ENCODE measurements at regions not wholly inside any gene's neighbourhood (a gene's known extent, or its start where the extent isn't known, plus 50 kb on each side); places are given as distances from the start of the nearest gene placed in this dataset.
"Not testable (repeated sequence)": the region's sequence is repeated elsewhere in the genome, so short reads cannot be mapped to it uniquely, and the experiment has no call there.

GRCh38 chr21:28509031-28509430, 483.6 kb downstream of the LTN1 start:
- DNase-seq = no peak

- DNase-seq = no peak
Observed at GRCh38 chr21:28508126-28508525, 484.6 kb downstream of the LTN1 start.

DNA sequence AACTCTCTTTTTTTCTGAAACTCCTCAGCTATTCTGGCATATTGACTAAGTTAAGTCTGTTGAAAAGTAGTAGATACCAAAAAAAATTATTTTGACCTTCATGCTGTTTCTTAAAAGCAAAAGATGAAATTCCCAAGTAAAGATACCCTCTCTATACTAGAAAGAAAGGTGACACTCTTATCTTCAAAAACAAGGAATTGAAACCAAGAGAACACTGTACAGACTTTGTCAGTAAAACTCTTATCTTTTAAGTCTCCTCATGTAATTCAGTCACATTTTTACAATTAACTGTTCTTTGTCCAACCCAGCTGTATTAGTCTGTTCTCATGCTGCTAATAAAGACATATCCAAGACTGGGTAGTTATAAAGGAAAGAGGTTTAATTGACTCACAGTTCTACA, 496.2 kb downstream of the LTN1 start:
- no peak for DNase-seq

DNA sequence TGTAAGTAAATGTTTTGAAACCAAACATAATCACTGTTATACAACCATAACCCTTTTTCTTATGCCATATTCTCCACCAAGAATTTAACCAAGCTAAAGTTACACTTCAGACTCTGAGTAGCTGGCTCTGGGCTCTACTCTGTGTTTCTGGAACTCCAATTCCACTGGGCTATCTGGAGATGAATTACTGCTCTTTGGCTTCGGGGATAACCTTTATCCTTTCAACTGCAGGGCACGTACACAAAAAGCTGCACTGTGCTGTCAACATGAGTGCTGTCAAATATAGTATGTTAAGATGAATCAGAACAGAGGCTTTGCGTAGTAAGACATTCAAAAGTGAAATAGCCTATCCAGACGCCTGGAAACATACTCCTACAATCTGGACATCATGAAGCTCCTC, 500.6 kb downstream of the LTN1 start:
- DNase-seq = no peak

DNA sequence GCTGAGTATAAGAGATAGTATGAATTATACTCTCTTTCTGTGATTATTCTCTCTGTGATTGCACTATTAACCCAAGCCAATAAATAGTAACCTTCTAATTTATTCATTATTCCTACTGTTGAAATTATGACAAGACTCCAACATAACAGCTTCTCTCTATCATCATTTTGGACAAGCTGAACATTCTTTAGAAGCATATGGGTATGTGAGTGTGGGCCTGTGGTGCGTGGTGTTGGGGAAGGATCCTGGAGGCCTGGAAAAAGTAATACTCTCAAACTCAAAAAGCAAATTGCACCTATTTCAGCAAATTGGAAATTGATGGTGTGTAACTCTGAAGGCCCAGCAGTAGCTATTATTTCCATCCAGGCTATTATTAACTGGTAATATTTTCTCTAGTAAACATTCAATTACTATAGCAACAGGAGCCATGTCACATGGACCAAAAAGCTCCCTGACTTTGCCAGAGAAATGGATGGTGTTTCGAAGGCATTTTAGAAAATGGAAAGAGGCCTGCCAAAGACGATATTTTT, 502.8 kb downstream of the LTN1 start:
- DNase-seq = no peak

DNA sequence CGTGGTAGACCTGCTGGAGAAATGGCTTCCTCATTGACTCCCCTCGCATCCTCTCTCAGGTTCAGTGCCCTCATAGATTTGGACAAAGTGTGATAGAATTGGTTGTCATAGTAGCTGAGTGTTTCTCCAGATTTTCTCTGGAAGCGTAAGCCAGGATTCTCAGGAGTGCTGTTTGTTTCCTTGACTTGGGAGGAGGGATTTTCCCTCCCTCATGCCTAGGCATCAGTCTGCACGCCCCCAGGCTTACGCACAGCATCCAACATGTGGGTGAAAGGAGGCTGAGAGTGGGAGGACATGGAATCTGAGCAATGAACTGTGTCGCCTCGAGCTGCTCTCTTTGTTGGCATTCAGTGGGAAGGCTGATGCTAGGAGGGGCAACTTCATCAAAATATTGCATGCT, 503.5 kb downstream of the LTN1 start:
- no peak for DNase-seq

- no peak for DNase-seq
Observed at GRCh38 chr21:28487455-28488070, 505.1 kb downstream of the LTN1 start.

DNA sequence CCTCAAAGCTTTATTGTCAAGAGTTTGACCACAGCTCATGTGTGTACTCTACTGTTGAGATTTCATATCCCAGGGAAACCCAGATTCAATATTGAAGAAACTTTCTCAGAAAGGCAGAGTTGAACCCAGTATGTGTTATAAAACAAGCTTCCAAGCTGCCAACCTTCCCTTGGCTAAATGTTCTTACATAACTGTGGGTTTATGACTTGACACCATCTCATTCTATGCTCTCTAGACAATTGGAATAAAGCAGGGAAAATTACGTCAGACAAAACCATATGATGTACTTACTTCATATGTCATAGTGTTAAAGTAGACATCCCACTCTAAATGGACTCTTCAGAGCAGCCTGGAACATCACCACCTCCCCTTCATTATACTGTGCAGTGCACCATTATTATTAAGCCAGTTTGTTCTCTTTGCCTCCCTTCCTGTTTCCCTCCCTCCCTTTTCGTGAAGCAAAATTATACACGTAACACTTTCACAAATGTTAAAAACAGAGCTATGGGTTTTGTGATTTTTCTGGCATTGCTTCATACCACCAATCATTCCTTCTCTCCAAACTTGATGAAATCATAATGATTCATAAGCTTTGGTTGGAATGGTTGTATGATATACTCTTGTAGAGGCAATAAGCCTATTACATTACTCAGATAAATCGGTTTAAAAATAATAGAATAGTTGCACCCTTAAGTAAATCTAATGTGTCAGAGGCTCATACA, 507.2 kb downstream of the LTN1 start:
- peak; percentile 14 for DNase-seq

DNA sequence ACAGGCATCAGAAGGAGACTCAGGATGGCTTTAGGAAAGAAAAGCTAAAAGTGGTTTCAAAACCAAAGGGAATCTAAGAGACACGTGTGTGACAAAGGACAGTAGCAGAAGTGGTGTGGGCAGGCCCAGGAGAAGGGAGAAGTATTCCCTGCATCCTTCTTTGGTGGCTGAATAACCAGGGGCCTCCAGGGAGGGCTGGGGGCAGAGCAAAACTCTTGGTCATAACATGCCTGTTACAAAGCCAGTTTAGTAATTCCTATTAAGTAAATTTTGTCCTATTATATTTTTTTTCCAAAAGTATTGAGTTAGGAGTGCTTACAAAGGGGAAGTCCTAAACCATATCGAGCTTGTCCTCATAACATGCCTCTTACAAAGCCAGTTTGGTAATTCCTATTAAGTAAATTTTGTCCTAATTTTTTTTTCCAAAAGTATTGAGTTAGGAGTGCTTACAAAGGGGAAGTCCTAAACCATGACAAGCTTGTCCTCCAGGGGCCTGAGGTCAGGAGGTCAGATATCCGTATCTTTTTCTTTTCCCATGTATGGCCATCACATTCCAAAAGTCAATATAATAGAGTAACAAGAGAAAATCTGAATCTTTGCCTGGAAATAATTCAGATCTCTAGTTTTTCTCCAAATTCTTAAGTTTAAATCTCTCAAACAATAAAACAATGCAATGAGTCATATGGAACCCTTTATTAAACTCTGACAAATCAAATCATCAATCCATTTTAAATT, 509.2 kb downstream of the LTN1 start:
- DNase-seq = no peak

GRCh38 chr21:28482657-28483056, 510.0 kb downstream of the LTN1 start:
- DNase-seq = no peak

DNA sequence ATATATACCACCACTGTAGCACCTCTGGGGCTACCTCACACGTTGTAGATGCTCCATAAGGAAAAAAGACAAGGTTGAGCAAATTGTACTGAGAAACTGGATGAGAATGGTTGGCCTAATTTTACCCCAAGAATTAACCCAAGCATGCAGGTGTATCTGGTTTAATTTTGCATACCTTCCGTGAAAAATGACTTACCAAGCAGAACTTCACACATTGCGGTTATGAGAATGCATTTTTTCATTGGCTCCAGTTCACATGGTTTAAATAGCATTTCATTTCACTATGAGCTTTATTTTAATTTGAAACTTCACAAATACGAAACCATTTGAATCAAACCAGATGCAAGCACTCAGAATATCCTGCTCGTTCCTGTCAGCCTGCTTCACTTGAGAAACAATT, 512.2 kb downstream of the LTN1 start:
- DNase-seq = no peak

- DNase-seq = no peak
Observed at GRCh38 chr21:28473530-28474220, 519.0 kb downstream of the LTN1 start.

- not testable (repeated sequence) for DNase-seq
Observed at GRCh38 chr21:28472543-28472942, 520.1 kb downstream of the LTN1 start.

DNA sequence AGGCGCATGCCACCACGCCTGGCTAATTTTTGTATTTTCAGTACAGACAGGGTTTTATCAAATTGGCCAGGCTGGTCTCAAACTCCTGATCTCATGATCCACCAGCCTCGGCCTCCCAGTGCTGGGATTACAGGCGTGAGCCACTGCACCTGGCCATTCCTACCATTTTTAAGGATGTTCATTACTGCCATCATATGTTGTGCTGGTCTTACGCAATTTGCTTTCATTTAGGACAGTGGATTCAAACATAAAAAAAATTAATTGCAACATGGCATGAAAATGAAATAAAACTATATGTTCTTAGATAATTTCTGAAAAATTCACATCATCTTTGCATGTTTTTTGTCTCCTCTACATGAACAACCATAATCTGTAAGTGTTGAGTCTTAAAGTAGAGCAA, 527.7 kb downstream of the LTN1 start:
- DNase-seq = no peak

DNA sequence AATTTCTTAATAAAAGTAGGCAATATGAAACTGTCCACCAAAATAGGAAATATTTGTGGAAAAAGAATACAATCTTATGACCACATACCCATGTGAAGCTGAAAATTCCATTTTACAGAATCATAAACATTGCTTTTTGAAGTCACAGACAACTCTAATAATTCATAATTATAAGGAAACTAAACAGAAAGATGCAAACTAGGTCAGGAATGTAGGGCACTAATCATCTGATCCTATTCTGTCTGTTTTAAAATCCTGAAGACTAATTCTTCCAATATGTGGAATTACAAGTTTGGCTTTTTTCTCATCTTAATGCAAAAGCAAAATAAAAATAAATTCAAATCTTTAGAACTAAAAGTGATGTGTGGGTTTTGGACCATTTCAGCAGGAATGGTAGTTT, 528.6 kb downstream of the LTN1 start:
- DNase-seq = no peak

GRCh38 chr21:28459193-28459592, 533.5 kb downstream of the LTN1 start:
- no peak for DNase-seq

GRCh38 chr21:28458446-28458845, 534.2 kb downstream of the LTN1 start:
- DNase-seq = no peak

DNA sequence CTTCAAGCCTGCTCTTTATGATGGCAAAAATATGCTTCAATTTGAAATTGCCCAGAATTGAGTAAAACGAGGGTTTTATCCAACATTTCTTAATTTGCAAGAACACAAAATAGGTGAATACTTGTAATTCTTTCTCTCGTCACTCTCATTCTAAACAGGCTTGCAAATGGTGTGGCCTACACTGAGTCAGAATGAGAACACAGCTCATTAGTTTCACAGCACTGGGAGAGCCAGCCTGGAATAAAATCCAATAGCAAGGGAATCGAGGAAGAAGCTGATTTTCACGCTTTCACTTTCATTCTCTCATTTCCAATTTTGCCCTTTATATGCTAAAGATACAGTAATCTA, 537.5 kb downstream of the LTN1 start:
- no peak for DNase-seq

DNA sequence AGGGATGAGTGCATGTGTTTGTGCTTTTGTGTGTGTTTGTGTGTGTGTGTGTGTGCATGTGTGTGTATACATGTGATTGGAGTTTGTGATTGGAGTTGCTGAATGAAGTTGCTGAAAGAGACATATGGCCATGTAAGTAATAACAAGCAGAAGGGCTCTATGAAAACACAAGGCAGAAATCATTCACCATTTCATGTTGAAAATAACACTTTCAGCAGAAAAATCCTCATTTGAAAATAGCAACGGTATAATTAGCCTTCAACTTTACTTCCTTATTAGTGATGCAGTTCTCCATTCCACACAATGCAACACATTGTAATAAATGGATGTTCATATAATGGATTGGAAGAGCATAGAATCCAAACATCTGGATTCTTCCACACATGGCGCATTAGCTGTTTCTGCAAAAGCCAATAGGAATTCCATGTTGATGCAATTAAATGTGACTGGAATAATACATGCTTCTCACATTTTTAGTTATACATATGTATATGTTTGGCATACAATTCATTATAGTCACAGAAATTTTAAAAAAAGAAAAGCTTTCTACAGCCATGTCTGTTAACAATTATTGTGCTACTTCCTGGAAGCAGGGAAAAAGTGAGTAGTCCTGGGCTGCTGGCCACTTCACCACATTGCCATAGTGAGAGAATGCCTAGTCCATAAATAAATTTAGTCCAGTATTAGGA, 538.0 kb downstream of the LTN1 start:
- DNase-seq = no peak

DNA sequence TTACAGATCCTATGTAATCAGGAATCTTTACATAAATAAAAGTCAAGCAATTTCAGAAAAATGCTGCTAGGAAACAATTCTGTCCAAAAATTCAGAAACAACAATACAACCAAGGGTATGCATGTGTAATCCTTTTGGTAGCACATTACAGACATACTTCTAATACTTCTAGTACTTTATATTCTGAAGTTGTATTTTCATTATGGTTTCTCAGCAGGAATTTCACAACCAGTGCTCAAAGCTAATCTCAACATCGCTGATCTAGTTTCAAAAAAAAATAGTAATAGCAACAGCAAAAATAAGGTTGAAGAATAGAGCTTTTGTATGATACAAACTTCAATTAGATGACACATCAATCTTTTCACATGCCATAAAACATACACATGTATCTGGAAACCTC, 545.2 kb downstream of the LTN1 start:
- no peak for DNase-seq

- no peak for DNase-seq
Observed at GRCh38 chr21:28445141-28445830, 547.4 kb downstream of the LTN1 start.

GRCh38 chr21:28444557-28444956, 548.1 kb downstream of the LTN1 start:
- no peak for DNase-seq

All from amniotic stem cell (primary cell).